ENCODE measurements at regions not wholly inside any gene's neighbourhood (a gene's known extent, or its start where the extent isn't known, plus 50 kb on each side); places are given as distances from the start of the nearest gene placed in this dataset.
"Not testable (repeated sequence)": the region's sequence is repeated elsewhere in the genome, so short reads cannot be mapped to it uniquely, and the experiment has no call there.

DNA sequence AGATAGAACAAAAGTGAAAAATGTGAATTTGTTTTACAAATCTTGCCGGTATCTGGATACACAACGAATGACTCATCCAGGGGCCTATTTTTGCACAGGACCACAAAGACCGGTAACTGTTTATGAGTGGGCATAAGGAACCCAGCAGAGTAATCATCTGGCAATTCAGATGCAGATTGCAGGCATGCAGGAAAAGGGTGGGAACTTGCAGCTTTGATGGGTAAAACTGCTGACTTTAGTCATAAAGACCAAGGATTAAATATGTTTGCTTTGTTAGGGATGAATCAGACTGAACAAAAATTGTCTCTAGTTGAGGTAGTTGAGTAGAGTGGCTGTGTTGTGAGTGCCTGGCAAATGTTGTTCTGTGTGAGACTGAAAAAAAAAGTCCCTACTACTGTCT lies 309.6 kb upstream of the CCNH start:
- DNase-seq (no peak), ATAC-seq (no peak)
- TF ChIP-seq, protein P1, sequence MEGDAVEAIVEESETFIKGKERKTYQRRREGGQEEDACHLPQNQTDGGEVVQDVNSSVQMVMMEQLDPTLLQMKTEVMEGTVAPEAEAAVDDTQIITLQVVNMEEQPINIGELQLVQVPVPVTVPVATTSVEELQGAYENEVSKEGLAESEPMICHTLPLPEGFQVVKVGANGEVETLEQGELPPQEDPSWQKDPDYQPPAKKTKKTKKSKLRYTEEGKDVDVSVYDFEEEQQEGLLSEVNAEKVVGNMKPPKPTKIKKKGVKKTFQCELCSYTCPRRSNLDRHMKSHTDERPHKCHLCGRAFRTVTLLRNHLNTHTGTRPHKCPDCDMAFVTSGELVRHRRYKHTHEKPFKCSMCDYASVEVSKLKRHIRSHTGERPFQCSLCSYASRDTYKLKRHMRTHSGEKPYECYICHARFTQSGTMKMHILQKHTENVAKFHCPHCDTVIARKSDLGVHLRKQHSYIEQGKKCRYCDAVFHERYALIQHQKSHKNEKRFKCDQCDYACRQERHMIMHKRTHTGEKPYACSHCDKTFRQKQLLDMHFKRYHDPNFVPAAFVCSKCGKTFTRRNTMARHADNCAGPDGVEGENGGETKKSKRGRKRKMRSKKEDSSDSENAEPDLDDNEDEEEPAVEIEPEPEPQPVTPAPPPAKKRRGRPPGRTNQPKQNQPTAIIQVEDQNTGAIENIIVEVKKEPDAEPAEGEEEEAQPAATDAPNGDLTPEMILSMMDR (IDR thresholded peaks at IDR 0.05): no peak
- no peaks in the 10 kb centered on the region for H3K27me3 ChIP-seq
- no peak overlapping the region for H3K27ac ChIP-seq
- H3K36me3 ChIP-seq: no peaks in the 10 kb centered on the region
- H3K4me3 ChIP-seq: no peak overlapping the region
- intact Hi-C loops (cut with DNase I): no loop called here
- H3K4me1 ChIP-seq: no peaks in the 10 kb centered on the region
- peaks cover 0 to 17% of the 10 kb centered on the region in 2 donors for H3K9me3 ChIP-seq

DNA sequence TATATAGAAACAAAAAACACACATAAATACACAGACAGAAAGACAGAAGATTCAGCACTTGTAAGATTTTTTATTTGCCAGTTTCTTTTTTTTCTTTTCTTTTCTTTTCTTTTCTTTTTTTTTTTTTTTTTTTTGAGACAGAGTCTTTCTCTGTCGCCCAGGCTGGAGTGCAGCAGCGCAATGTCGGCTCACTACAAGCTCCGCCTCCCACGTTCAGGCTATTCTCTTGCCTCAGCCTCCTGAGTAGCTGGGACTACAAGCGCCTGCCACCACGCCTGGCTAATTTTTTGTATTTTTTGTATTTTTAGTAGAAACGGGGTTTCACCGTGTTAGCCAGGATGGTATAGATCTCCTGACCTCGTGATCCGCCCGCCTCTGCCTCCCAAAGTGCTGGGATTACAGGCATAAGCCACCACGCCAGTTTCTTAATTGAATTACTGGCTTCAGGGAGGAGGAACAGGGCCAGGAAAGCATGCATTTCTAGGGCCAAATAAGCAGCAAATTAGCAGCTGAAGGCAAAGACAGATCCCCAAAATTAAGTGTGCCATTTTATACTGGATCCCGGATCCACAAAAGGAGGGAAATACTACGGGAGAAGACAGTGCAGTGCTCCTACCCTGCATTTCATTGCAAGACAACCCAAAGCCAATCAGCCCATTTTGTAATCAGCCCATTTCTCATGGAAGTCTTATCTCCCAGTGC lies 305.6 kb upstream of the CCNH start:
- not testable (repeated sequence) for DNase-seq, ATAC-seq

DNA sequence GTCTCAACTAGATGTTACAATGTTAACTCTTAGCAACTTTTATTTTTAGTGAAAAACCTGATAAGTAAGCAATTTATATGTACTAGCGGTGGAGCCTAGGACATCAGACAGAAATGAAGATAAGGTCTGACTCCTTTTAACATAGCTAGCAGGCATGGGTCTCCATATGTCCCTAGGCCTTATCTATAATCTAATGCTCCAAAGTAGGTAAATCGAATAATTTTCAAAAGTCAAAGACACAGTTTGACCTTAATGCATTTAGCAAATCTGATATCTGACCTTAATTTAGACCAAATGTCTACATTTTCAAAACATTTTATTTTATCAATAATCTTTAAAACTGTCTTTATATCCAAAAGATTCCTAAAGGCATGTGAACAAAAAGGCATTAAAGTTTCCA lies 305.0 kb upstream of the CCNH start:
- TF ChIP-seq, protein P1 (IDR thresholded peaks at IDR 0.05): no peak
- intact Hi-C loops (cut with DNase I): no loop called here
- H3K27me3 ChIP-seq: no peaks in the 10 kb centered on the region

More for the DNA sequence above, 305.6 kb upstream of the CCNH start:
- H3K4me3 ChIP-seq; H3K27me3 ChIP-seq; H3K27ac ChIP-seq; intact Hi-C loops (cut with DNase I); H3K4me1 ChIP-seq; H3K36me3 ChIP-seq: not testable (repeated sequence)
- peaks cover 0 to 17% of the 10 kb centered on the region in 2 donors for H3K9me3 ChIP-seq

GRCh38 chr5:87705876-87706275 lies 293.1 kb upstream of the CCNH start:
- Histone ChIP-seq H3K4me3 (no peak overlapping the region), H3K36me3 (no peaks in the 10 kb centered on the region), H3K27me3 (no peaks in the 10 kb centered on the region), H3K9me3 (peaks cover 0 to 3% of the 10 kb centered on the region in 2 donors), H3K4me1 (no peaks in the 10 kb centered on the region), H3K27ac (no peak overlapping the region)
- DNase-seq (no peak), ATAC-seq (no peak)
- TF ChIP-seq, protein P1 (IDR thresholded peaks at IDR 0.05): no peak
- intact Hi-C loops (cut with DNase I): no loop called here

More for the DNA sequence above, 305.0 kb upstream of the CCNH start:
- Histone ChIP-seq H3K27ac (no peak overlapping the region), H3K36me3 (no peaks in the 10 kb centered on the region), H3K4me3 (no peak overlapping the region), H3K9me3 (peaks cover 0 to 17% of the 10 kb centered on the region in 2 donors), H3K4me1 (no peaks in the 10 kb centered on the region)
- ATAC-seq (no peak), DNase-seq (no peak)

DNA sequence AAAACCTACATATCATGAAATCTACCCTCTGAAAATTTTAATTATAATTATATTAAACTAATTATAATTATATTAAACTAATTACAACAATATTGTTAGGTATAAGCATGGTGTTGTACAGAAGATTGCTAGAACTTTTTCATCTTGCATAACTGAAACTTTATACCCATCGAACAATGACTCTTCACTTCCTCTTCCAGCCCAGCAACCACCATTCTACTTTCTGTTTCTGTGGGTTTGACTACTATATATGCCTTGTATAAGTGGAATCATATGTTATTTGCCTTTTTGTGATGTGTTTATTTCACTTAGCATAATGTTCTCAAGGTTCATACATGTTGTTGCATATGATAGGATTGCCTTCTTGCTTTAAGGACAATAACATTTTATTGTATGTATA lies 274.2 kb upstream of the CCNH start:
- TF ChIP-seq, protein P1 (IDR thresholded peaks at IDR 0.05): no peak
- ATAC-seq: no peak
- H3K4me1 ChIP-seq: no peaks in the 10 kb centered on the region
- intact Hi-C loops (cut with DNase I): no loop called here
- DNase-seq: no peak
- no peak overlapping the region for H3K27ac ChIP-seq
- peaks cover 0 to 24% of the 10 kb centered on the region in 2 donors for H3K9me3 ChIP-seq
- H3K27me3 ChIP-seq: no peaks in the 10 kb centered on the region
- no peak overlapping the region for H3K4me3 ChIP-seq
- H3K36me3 ChIP-seq: no peaks in the 10 kb centered on the region

DNA sequence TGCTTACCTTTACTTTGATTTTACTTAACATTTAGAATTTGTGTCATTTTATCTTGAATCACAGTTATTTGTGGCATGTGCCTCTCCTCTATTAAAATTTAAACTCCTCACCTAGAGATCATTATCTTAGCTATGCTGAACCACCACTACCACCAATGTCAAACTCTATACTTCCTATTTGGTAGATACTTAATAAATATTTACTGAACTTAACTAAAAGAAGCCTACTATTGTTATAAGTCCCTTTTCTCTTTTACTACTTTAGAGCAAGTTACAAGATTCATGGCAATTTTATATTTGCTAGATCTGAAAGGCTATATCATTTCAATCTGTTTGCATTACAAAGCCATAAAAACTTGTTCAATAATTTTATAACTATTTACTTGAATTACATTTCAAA lies 273.3 kb upstream of the CCNH start:
- intact Hi-C loops (cut with DNase I): no loop called here
- TF ChIP-seq, protein P1 (IDR thresholded peaks at IDR 0.05): no peak
- Histone ChIP-seq H3K9me3 (peaks cover 0 to 24% of the 10 kb centered on the region in 2 donors), H3K27ac (no peak overlapping the region), H3K4me1 (no peaks in the 10 kb centered on the region), H3K27me3 (no peaks in the 10 kb centered on the region), H3K4me3 (no peak overlapping the region), H3K36me3 (no peaks in the 10 kb centered on the region)
- no peak for DNase-seq
- ATAC-seq: no peak

Data from left lung (tissue), 4 donors.